HG03280 (cell line): ENCODE measurements at regions not wholly inside any gene's neighbourhood (a gene's known extent, or its start where the extent isn't known, plus 50 kb on each side); places are given as distances from the start of the nearest gene placed in this dataset.
"Not testable (repeated sequence)": the region's sequence is repeated elsewhere in the genome, so short reads cannot be mapped to it uniquely, and the experiment has no call there.

Source experiments
- ATAC-seq: cut with Tn5 transposase; IDR thresholded peaks from one replicate; pipeline ENCODE4 v1.9.1; 2021; ENCODE audit warnings: mild to moderate bottlenecking, moderate library complexity; ENCODE audit not compliant: unreplicated experiment

DNA sequence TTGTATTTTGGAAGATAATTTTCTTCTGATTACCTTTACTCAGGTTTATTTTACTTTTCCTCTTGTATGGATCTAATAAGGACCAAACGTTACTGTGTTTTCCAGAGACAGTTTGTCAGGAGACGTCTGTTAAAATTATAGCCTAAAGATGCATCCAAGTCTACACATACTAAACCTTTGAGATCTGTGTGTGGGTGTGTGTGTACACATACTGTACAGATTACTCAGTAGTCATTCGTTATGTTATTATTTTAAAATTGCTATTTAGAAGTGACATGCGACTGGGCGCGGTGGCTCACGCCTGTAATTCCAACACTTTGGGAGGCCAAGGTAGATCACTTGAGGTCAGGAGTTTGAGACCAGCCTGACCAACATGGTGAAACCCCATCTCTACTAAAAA, 51.6 kb upstream of the CNTLN start:
- no peak for ATAC-seq

DNA sequence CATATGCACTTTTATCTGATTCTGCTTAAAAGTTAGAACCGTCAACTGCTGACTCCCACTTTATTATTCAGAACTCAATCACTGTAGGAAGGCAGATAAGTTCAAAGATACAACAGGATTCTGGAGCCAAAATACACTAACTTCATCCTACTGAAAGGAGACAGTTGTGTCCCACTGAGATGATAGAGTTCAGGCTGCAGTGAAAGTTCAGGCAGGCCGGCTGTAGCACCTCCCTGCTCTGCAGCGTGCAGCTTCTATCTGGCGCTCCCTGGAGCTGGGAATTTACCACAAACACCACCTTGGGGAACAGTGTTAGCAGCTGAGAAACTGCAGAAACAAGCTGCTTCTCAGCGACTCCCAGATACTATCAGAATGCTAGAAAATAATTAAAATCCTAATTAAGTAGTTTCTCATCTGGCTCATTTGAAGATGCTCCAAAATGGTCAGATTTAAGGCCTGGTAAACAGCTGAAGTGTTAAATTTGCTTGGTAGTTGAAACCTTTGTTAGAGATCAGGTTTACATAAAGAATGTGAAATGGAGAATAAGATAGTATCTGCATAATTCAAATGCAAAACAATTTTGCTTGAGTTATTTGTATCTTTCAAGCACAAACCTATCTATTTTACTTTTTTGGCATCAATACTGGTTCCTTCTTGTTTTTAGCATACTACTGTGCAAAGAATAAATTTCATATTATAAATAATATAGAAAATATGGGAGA, 52.3 kb upstream of the CNTLN start:
- no peak for ATAC-seq

DNA sequence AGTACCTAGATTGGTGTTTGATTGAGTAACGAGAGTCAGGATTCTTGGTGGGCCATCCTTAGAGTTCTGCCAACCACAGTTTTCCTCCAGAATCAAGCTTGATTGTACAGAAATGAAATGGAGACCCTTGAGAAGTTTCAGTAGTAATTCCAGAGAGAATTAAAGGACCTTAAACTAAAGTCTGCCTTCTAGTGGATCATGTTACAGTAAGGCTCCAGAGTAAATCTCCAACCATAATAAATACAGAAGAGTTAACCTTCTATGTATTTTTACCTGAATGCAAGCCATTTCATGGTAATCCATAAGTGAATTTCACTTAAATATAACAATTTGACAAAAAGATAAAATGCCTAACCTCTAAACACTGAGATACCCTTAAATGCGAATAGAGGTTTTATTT, 53.0 kb upstream of the CNTLN start:
- no peak for ATAC-seq

DNA sequence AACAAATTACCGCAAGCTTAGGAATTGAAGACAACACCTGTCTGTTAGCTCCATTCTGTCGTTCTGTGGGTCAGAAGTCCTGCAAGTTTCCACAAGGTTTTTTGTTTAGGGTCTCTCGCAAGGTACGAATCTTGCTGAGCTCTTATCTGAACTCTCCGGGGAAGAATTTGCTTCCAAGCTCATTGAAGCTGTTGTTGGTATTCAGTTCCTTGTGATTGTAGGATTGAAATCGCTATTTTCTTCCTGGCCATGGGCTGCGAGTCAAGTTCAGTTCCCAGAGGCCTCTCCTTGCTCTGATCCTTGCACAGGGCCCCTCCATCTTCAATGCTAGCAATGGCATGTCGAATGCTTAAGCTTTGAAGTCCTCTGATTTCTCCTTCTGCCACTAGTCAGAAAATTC, 53.5 kb upstream of the CNTLN start:
- no peak for ATAC-seq

DNA sequence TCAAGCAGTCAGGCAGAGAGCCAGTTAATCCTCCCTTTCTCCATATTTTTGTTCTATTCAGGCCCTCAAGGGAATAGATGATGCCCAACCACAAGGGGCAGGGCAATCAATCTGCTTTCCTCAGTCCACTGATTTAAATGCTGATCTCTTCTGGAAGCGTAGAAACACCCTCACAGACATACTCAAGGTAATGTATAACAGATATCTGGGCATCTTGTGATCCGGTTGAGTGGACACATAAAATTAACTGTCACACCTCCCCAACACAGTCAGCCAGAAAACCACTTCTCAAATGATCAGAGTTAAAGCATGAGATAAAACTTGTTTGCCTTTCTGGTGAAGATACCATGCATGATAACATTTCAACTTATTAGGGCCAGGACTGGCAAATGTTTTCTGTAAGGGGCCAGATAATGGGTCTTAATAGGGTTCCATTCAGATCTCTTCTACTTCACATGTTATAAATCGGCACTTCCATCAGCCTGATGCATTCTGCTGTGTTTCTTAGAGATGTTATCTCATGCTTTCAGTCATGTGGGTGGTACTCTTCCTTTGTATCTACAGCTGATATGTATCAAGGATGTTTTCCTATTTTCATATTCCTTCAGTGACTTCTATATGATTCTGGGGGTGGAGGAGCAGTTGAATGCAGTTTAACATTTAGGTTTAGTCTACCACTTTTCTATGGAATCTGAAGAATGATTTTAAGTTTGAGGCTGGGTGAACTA, 58.9 kb upstream of the CNTLN start:
- no peak for ATAC-seq

DNA sequence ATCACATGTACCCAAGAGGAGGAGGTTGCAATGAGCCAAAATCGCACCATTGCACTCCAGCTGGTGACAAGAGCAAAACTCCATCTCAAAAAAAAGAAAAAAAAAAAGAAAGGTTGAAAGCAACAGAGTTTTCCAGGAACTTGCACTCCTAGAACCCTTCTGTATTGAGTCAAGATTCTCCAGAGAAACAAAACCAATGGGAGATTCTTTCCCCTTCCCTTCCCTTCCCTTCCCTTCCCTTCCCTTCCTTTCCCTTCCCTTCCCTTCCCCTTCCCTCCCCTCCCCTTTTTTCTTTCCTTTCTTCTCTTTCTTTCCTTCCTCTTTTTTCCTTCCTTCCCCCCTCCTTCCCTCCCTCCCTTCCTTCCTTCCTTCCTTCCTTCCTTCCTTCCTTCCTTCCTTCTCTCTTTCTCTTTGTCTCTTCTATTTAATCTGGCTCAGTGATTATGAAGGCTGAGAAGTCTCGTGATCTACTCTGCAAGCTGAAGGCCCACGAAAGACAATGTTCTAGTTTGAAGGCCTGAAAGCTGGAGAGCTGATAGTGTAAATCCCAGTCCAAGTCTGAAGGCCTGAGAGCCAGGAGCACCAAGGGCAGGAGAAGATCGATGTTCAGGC, 59.6 kb upstream of the CNTLN start:
- ATAC-seq, result no peak

DNA sequence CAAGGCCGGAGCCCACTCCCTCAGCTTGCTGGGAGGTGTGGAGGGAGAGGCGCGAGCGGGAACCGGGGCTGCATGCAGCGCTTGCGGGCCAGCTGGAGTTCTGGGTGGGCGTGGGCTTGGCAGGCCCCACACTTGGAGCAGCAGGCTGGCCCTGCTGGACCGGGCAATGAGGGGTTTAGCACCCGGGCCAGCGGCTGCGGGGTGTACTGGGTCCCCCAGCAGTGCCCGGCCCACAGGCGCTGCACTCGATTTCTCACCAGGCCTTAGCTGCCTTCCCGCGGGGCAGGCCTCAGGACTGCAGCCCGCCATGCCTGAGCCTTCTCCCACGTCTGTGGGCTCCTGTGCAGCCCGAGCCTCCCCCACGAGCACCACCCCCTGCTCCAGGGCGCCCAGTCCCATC, 62.3 kb upstream of the CNTLN start:
- not testable (repeated sequence) for ATAC-seq

DNA sequence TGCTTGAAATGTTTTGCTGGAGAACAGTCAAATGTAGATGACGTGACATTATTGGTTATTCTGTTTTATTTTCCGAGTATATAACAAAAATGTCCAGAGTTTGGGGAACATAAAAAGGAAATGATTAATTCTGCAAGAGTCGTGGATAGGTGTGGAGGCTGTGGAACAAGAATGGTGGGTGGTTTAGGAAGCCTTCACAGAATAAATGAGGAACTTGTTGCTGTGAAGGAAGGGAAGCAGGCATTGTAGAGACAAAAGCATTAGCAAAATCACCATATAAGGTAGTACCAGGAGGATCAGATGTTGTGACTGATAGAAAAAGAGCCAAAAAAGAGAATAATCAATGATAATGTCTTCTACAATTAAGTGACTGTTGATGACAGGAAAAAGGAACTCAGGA, 66.2 kb upstream of the CNTLN start:
- ATAC-seq, result no peak

DNA sequence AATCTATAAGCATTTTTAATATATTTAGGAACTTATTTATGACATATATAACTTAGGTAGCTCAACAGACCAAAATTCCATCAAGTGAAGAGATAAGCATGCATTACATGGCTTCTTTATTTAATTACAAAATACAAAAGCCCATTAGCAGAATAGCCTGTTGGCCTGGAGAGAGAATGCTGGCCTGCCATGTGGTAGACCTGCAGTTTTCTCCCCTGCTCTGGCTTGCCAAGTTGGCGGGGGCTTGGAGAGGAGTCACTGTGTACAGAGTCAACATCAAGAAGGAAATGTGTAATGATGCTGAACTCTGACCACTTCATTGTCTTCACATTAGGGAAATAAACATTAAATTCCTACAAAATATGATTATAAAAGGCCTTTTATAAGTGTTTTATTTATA, 69.8 kb upstream of the CNTLN start:
- ATAC-seq, result no peak

DNA sequence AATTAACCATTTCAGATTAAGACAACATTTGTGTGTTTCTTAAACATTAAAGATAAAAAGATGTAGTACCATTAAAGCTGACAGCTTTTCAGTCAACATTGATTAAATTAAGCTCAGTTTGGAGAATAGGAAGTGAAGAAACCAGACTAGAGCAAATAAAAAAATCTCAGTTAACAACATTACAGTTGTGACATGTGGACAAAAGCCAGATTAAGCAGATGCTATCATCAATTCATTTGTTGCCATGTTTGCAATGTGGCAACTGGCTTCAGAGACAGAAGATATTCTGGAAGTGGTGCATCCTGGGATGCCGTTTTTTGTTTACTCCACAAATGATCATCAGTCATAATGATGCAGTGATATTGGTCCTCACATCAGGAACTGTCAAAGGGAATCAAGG, 70.3 kb upstream of the CNTLN start:
- ATAC-seq, result no peak

DNA sequence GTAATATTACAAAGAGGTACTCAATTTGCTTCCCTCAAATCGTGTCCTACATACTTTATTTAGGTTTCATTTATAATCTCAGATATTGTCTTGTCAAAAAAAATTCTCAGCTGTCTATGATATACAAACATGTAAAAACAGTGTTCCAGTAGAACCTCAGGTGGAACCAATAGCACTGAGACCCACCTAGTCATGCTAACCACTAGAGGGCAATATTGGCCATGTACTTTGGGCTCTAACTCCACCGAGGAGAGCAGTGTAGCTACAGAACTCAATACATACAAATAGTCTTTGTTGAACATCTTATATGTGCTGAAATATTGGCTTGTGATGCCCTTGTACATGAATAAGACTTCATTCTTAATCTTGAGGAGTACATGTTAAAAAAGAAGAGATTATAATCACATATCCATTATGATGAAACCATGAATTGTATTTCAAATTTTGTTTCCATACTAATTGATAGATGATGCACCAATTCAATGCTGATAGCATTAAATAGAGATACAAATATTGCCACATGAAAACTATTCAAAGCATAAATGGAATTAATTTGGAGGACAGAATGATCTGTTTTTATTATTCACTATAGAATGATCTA, 71.2 kb upstream of the CNTLN start:
- ATAC-seq, result peak; percentile 86

DNA sequence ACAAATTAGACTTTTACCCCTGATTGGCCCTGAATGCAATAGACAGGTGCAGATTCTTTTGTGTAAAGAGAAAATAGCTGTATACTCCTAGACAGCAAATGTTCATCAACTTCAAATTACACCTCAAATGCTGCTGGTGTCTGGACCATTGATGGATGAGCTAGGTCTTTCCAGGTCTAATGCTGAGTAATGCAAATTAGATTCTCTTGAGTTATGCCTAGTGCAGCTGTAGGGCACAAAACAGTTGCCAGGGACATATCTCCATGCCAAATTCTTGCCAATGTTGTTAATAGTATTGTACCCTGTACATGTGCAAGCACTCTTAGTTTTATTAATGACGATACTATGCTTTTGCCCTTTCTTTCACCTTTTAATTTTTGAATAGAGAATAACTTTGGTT, 72.3 kb upstream of the CNTLN start:
- no peak for ATAC-seq

DNA sequence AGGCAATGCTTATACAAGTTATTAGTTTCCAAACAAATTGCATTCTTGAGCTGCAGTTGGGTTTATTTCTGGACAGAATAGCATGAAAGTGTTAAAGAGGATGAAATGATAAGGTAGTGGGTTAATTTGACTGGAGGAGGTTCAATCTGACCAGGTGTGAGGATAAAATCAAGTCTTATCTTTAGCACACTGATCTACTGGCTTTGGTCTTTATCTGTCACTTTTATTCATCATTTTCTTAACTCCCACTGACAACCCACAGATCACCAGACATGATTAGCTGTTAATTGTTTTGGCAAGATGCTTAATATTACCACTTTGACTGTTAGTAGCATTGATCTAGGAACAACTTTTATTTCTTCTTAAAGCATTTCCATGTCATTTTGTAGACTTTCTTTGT, 74.4 kb upstream of the CNTLN start:
- ATAC-seq, result no peak

DNA sequence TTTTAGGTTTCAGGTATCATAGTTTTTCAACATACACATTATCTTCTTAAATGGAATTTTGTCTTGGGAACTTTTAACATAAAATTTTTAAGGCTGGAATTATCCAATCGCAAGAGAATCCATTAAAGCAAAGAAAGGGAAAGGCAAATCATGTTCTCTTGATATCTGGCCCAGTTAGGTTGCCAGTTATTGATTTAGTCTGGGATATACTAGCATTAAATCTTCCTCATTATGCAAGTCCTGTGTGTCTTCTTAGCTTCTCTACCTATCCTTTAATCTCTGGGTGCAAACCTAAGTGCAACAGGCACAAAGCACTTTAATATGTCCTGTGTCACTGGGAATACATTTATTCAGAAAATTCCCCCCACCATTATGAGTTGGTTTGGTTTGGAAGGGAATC, 75.4 kb upstream of the CNTLN start:
- no peak for ATAC-seq

DNA sequence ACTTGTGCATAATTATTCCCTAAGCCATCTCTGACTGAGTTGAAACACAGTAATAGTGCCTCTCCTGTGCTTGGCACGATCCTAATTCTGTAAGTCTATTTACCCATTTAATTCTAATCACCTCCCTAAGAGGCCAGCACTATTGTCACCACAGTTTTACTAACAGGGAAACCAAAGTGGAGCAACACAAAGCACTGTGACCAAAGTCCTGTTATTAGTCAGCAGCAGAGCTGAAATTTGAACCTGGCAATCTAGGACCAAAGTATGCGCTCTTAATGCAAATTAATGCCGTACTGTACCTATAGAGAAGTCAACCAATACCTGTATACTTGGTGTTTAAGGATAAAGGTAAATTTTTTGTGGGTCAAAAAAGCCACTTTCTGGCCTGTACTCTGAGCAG, 77.1 kb upstream of the CNTLN start:
- ATAC-seq, result no peak

DNA sequence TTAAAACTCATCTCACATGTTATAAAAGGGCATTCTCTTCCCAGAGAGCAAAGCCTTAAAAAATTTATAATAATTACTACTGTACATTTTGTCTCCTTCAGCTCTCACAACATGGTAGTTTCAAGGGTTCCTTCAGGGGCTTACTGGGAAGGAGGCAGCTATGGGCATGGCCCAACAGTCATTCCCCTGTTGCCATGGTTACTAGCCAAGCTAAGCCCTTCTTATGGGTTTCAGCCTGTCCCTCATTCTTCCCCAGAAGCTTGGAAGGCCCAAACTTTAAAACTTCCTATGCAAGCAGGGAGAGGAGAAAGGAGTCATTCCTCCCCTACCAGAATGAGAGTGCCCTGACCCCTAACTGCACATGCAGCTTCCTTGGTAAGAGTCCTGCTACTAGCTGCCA, 82.2 kb upstream of the CNTLN start:
- no peak for ATAC-seq

DNA sequence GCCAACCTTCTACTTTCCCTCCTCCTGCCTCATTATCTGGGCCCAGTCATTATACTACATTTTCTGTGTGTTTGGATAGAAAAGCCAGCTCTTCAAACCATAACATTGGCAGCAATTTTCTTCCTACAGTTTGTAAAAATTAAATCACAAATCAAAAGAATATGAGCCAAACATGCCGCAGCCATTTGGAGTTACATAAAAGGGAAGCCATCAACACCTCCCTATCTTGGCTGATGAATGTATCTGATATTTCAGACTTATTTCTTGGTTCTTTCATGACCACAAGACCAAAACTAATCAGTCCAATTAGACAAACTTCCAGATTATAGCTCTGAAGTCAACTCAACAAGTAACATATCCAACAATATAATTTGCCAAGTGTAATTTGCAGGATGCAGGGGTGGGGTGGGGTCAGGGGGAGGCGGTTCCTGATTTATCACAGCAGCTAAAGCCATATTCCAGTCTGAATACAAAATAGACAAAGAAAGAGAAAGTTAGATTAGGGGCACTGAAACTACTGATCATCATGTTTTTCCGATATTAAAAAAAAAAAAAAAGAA, 89.4 kb upstream of the CNTLN start:
- no peak for ATAC-seq

DNA sequence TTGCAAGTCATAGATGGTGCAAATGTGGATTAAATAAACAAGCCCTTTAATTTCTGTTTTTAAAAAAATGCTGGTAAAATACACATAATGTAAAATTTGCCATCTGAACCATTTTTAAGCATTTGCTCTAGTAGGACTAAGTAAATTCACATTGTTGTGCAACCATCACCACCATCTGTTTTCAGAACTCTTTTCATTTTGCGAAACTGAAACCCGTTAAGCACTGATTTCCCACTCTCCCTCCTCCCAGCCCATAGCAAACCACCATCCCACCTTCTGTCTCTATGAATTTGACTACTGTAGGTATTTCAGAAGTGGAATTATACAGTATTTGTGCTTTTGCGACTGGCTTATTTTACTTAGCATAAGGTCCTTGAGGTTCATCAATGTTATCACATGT, 103.3 kb upstream of the CNTLN start:
- no peak for ATAC-seq

DNA sequence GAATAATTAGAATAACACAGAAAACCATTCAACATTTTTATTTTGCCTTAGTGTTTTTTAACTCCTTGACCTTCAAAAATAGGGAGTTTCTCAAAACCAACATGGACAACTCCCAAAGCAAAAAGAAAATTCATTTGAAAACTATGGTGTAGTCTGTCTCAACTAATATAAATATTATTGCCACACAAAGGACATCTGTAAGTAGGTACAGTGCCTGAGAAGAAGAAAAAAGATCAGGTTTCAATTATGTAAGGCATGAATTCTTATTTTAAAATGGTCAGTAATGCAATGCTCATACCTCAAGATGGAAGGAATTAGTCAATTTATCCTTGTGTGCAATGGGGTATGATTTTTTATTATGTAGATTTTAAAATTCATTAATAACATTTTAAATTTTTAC, 109.6 kb upstream of the CNTLN start:
- no peak for ATAC-seq

DNA sequence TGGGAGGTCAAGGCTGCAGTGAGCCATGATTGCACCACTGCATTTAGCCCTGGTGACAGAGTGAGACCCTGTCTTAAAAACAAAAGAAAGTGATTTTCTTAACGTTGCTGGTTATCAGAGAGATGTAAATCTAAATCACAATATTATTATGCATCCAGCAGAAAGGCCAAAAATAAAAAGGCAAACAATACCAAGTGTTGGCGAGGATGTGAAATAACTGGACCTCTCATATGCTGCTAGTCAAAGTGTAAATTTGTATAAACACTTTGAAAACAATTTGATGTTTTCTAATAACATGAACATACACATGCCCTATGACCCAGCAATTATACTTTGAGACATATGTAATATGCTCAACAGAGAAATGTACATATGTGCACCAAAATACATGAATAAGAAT, 110.7 kb upstream of the CNTLN start:
- no peak for ATAC-seq

DNA sequence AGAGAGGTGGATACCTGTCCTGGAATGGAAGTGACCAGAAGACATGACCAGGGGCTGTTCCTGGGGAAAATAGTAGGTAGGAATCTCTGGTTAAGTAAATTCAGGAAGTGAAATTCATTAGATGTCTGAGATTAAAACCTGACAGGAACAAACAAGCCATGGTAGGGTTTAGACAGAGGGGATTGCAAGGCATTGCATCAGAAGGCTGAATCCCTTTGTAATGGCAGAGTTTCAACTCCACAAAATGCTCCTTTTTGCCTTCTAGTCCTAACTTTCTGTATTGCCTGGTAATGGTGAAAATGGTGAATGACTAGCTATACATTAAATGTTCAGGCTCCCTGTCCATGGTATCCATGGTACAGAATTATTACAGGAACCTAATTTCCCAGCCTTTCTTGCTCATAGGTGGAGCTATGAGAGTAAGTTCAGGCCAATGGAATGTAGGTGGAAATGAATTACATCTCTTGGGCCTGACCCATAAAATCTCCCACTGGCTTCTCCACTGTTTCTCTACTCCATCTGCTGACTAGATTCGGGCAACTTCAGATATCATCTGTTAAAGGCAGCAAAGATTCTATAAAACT, 113.4 kb upstream of the CNTLN start:
- ATAC-seq, result no peak
